GM19035 (cell line): ENCODE measurements at regions not wholly inside any gene's neighbourhood (a gene's known extent, or its start where the extent isn't known, plus 50 kb on each side); places are given as distances from the start of the nearest gene placed in this dataset.
"Not testable (repeated sequence)": the region's sequence is repeated elsewhere in the genome, so short reads cannot be mapped to it uniquely, and the experiment has no call there.

Experiments
- ATAC-seq: cut with Tn5 transposase; IDR thresholded peaks from one replicate; pipeline ENCODE4 v1.9.1; 2021; ENCODE audit not compliant: unreplicated experiment

DNA sequence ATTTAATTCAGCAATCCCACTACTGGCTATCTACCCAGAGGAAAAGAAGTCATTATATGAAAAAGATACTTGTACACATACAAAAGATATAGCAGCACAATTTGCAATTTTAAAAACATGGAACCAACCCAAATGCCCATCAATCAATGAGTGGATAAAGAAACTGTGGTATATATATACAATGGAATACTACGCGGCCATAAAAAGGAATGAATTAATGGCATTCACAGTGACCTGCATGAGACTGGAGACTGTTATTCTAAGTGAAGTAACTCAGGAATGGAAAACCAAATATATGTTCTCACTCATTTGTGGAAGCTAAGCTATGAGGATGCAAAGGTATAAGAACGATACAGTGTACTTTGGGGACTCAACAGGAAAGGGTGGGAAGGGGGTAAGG, 102.8 kb upstream of the KCNMA1 start:
- not testable (repeated sequence) for ATAC-seq

DNA sequence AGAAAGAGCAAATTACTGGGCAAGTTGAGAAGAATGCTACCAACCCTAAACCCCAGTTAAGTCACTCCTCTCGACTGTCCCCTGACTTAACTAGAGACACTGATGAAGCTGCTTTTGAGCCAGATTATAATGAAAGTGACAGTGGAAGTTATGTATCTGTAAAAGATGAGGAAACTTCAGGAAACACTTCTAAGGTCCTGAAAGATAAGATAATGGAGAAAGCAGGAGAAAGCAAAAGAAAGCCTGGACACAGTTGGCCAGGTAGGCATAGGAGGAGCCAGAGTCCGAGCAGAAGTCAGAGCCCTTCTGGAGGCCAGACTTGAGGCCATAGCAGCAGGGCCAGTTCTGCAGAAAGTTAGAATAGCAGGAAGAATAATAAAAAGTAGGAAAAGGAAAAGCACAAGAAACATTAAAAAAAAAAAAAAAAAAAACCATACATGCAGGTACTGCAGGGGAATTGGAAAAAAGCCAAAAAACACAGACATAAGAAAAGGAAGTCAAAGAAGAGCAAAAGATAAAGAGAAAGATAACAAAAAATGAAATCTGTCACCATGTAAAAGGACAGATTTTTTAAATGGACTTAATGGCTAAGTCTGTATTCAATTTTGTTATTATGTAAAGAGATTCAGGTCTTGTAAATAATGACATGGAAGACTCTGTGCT, 101.0 kb upstream of the KCNMA1 start:
- no peak for ATAC-seq

GRCh38 chr10:77737608-77738007, 100.0 kb upstream of the KCNMA1 start:
- ATAC-seq, result no peak

DNA sequence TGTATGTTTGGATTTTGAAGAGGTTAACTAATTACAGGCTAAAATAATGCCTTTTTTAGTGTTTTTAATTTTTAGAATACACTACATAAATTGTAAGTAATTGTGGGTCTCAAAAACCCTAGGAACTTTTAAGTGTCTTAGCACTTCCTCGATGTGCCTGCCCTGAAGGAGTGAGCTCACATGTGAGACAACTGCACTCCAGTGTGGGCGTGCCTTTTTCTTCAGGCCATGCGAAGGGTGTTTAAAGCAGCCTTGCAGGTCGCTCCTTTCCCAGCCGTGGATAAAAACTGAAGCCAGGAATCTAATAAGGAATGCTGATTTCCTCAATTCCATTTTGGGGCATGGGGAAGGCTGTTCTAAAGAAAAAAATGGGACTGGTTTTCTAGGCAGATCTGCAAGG, 97.5 kb upstream of the KCNMA1 start:
- ATAC-seq, result not testable (repeated sequence)

GRCh38 chr10:77732213-77733003, 94.8 kb upstream of the KCNMA1 start:
- ATAC-seq, result no peak

DNA sequence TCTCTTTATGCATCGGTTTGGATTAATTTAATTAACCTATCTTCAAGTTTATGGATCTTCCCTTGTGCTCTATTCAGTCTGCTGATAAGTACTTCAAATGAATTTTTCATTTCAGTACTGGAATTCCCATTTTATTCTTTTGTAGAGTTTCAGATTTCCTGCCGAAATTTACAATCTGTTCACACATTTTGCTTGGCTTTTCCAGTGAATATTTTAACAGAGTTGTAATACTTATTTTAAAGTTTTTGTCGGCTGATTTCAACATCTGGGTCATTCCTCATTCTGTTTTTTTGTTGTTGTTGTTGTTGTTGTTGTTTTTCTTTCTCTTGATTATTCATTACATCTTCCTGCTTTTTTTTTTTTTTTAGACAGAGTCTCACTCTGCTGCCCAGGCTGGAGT, 89.9 kb upstream of the KCNMA1 start:
- no peak for ATAC-seq

DNA sequence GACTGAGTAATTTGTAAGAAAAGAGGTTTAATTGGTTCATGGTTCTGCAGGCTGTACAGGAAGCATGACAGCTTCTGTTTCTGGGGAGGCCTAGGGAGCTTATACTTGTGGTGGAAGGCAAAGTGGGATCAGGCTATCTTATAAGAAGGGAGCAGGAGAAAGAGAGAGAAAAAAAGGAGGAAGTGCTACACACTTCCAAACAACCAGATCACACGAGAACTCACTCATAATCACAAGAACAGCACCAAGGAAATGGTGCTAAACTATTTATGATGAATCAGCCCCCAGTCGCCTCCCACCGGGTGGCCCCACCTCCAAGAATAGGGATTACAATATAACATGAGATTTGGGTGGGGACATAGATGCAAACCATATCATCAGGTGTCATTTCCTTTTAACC, 89.1 kb upstream of the KCNMA1 start:
- no peak for ATAC-seq

GRCh38 chr10:77726301-77726700, 88.7 kb upstream of the KCNMA1 start:
- ATAC-seq, result no peak

- ATAC-seq, result no peak
These were observed 87.2 kb upstream of the KCNMA1 start for GRCh38 chr10:77724820-77725219.

GRCh38 chr10:77723376-77723775, 85.8 kb upstream of the KCNMA1 start:
- no peak for ATAC-seq

- ATAC-seq, result not testable (repeated sequence)
These were observed 85.3 kb upstream of the KCNMA1 start for GRCh38 chr10:77722956-77723355.

DNA sequence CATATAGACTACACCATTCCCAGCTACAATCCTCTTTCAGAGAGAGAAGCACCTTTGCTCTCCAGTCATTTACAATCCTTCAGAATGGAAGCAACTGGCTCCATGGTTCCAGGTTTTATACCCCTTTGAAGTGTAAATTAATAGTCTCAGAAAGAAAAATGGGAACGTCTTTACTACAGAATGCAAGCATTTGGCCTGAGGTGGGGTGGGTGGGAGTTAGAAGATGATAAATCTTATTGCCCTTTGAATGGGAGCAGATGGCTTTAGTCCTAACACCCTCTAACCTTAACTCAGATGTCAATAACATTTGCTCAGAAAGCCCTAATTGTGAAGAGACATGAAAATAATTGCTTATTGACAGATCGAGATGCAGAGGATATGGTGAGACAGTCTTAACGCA, 84.2 kb upstream of the KCNMA1 start:
- ATAC-seq, result no peak

DNA sequence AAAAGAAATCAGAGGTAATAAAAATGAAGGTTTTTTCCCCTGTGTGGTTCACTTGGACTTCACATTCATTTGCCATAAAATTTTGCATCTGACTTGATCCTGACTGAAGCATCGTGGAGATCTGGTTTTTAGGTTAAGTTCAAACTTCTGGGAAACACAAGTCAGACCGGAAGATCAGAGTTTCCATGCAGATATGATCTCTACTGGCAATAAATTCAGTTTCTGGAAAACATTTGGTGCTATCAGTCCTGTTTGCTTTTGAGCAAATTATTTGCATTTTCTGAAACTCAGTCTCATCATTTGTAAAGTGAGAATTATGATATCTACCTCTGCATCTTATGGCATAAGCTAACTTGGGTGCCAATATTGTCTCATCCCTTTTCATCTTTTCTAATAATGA, 81.3 kb upstream of the KCNMA1 start:
- no peak for ATAC-seq

DNA sequence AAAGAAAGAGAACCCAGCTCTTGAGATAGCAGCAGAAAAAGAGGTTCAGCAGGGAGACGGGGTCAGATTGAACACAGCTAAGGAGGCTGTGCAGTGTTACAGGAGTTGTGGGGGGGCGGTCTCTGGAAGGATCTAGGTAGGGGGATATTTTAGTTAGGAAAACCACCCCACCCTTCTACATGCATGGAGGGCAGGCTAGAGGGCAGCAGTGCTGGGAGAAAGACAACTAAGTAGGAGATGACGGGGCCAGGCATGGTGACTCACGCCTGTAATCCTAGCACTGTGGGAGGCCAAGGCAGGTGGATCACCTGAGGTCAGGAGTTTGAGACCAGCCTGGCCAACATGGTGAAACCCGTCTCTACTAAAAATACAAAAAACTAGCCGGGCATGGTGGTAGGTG, 80.7 kb upstream of the KCNMA1 start:
- ATAC-seq, result not testable (repeated sequence)

- no peak for ATAC-seq
These were observed 79.7 kb upstream of the KCNMA1 start for GRCh38 chr10:77717336-77717735.

- no peak for ATAC-seq
These were observed 79.1 kb upstream of the KCNMA1 start for GRCh38 chr10:77716458-77717317.

DNA sequence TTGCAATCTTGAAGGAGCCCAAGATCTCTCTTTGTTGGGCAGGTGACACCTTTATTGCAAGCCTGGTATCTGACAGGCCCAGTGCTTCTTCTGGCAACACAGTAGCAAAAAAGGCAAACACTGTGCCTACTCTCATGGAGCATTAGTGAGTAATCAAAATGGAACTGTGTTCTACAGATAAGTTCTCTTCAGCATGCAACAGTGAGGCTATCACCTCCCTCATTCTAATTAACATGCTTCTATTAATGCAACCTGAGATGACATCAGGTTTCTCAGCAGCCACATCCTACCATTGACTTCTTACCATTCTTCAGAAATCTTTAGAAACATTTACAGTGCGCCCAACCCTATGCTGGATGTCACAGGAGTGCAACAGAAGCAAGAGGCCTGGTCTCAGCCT, 77.9 kb upstream of the KCNMA1 start:
- ATAC-seq, result no peak

DNA sequence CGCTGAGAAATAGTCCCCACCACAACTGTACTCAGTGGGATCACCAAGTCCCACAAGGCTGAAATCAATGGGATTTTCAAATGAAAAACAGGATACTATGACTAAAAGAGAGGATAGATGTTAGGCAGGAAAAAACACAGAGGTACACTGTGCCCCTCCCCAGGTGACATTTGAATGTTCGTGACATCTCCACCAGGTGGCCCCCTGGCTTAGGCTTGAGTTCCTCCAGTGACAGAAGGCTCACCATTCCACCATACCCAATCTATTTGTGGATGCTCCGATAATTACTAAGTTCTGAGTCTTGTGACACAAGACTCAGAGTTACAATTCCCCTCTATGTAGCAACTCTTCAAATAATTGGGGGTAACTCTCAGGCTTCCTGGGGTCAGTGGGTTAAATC, 77.5 kb upstream of the KCNMA1 start:
- ATAC-seq, result no peak

- ATAC-seq, result no peak
These were observed 76.1 kb upstream of the KCNMA1 start for GRCh38 chr10:77713521-77714280.

DNA sequence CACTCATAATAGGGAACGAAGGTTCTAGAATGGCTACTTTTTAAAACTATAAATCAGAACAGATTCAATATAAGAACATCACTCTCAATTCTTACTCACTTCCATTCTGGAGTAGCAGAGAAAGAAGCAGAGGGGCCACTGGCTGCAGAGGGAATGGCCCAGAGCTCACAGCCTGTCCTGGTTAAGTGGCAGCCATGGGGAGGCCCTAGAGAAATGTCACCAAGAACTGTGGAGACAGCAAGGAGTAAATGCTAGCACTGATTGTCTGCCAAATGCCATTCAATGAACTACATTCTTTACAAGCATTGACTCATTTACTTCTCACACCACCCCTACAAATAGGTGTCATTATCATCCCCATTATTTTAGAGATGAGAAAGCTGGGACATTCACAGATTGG, 74.6 kb upstream of the KCNMA1 start:
- no peak for ATAC-seq

DNA sequence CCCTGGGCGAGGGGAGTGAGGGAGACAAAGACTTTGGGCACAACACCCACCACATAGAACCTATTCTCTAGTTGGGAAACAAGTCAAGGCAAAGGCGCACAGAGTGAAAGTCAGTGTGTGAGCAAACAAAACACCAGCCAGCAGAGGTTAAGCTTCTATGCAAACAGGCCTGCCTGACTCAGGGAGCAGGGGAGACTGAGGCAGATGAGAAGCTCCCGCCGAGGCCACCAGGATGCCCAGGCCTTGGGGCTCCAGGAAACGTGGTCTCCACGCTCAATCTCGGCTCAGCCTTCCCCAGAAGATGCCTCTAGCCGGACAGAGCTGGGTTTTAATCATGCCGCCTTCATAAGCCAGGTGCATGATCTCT, 74.1 kb upstream of the KCNMA1 start:
- ATAC-seq, result peak; percentile 10
